Body of pancreas (tissue), 4 donors: ENCODE measurements at regions not wholly inside any gene's neighbourhood (a gene's known extent, or its start where the extent isn't known, plus 50 kb on each side); places are given as distances from the start of the nearest gene placed in this dataset.

Experiments
- ATAC-seq: fragments of 150-250 bp; one replicate; pipeline ENCODE4 v1.9.1; 2016
- DNase-seq, 4 donors: peaks; one replicate each; pipeline ENCODE4 v3.0.0-alpha.2; 2019
- H3K27ac ChIP-seq, 4 donors: fragments of 200-600 bp; sonication (generic); 1 replicate in 3 of 4; 2 replicates in 1 of 4; pipeline versions ENCODE4 v1.5.1 to v1.6.1; 2016 to 2019; ENCODE audit warnings: mild to moderate bottlenecking in 1 of 4, mixed read lengths in 1 of 4, moderate library complexity in 1 of 4
- H3K27me3 ChIP-seq, 2 donors: fragments of 200-600 bp; sonication (generic); one replicate each; pipeline ENCODE4 v1.6.0; 2016; ENCODE audit warnings: mild to moderate bottlenecking in 1 of 2
- H3K36me3 ChIP-seq, 2 donors: fragments of 200-600 bp; sonication (generic); replicated peaks in 1 of 2; 2 replicates each; pipeline ENCODE4 v1.5.1; 2016; ENCODE audit warnings: low read depth in 2 of 2; ENCODE audit not compliant: insufficient read depth in 1 of 2
- H3K4me1 ChIP-seq: fragments of 200-600 bp; sonication (generic); one replicate; pipeline ENCODE4 v1.6.0; 2016
- H3K4me3 ChIP-seq, 2 donors: fragments of 200-600 bp; sonication (generic); 1 replicate in 1 of 2; 2 replicates in 1 of 2; pipeline ENCODE4 v1.5.1; 2016 to 2019
- H3K9me3 ChIP-seq, 3 donors: fragments of 200-600 bp; sonication (generic); 1 replicate in 2 of 3; 2 replicates in 1 of 3; pipeline ENCODE4 v1.5.1; 2016
- CTCF ChIP-seq, 7 experiments: fragments of 450-650 bp in 4 of 7; fragments of 200-600 bp in 3 of 7; sonication (generic) in 3 of 7; IDR thresholded peaks; one replicate each; pipeline ENCODE4 v1.5.1; 2016 to 2019; ENCODE audit warnings: antibody characterized with exemption in 7 of 7
- POLR2A ChIP-seq, 3 donors: fragments of 450-650 bp; IDR thresholded peaks; one replicate each; pipeline ENCODE4 v1.6.1; 2016; ENCODE audit warnings: antibody characterized with exemption in 3 of 3, mild to moderate bottlenecking in 2 of 3
- WGBS, 2 donors: methylation state at CpG; one replicate each; pipeline ENCODE4 v1.1.5; 2017; 5-methylcytosine and 5-hydroxymethylcytosine counted together
- intact Hi-C: fragments of 100-400 bp; cut with DNase I; formaldehyde crosslinking; loops from one replicate; pipeline ENCODE4 v1.15.1; 2023

- peak overlapping the region; percentile 28 to 60 (median 38) for H3K27ac ChIP-seq
- peak; percentile 59 for ATAC-seq
- no peaks in the 10 kb centered on the region for H3K4me1 ChIP-seq
- H3K4me3 ChIP-seq, result no peak overlapping the region
- no peak for DNase-seq
- TF ChIP-seq CTCF (IDR thresholded peaks at IDR 0.05), result no peak
- no peak for TF ChIP-seq POLR2A (IDR thresholded peaks at IDR 0.05)
- no peaks in the 10 kb centered on the region for H3K27me3 ChIP-seq
- H3K9me3 ChIP-seq, result no peaks in the 10 kb centered on the region
- no peaks in the 10 kb centered on the region for H3K36me3 ChIP-seq
- intact Hi-C loops, result no loop called here
Observed at GRCh38 chr9:116039893-116040292, 113.7 kb upstream of the PAPPA start.

- no peak for TF ChIP-seq POLR2A (IDR thresholded peaks at IDR 0.05)
- no peak for TF ChIP-seq CTCF (IDR thresholded peaks at IDR 0.05)
- H3K36me3 ChIP-seq, result no peaks in the 10 kb centered on the region
- whole genome bisulfite sequencing, 2 donors, result 60 to 73% methylated on average over 2 of the region's 2 CpGs
- no peak for DNase-seq
- intact Hi-C loops, result no loop called here
- no peaks in the 10 kb centered on the region for H3K4me1 ChIP-seq
- ATAC-seq, result no peak
- H3K9me3 ChIP-seq, result no peaks in the 10 kb centered on the region
- no peak overlapping the region for H3K27ac ChIP-seq
- H3K27me3 ChIP-seq, result no peaks in the 10 kb centered on the region
- H3K4me3 ChIP-seq, result no peak overlapping the region
Observed at GRCh38 chr9:116042321-116042720, 111.3 kb upstream of the PAPPA start.

GRCh38 chr9:116045083-116045482 lies 108.5 kb upstream of the PAPPA start:
- no peaks in the 10 kb centered on the region for H3K9me3 ChIP-seq
- 90 to 93% methylated on average over 2 of the region's 2 CpGs for WGBS, 2 donors

GRCh38 chr9:116048081-116048480 lies 105.5 kb upstream of the PAPPA start:
- 43 to 48% methylated on average over 2 of the region's 2 CpGs for WGBS, 2 donors
- no peaks in the 10 kb centered on the region for H3K4me1 ChIP-seq
- ATAC-seq, result no peak
- no peak for TF ChIP-seq POLR2A (IDR thresholded peaks at IDR 0.05)
- no peak for TF ChIP-seq CTCF (IDR thresholded peaks at IDR 0.05)
- no peak overlapping the region for H3K4me3 ChIP-seq
- no peak for DNase-seq
- no peaks in the 10 kb centered on the region for H3K9me3 ChIP-seq
- no peaks in the 10 kb centered on the region for H3K27me3 ChIP-seq
- intact Hi-C loops, result no loop called here
- no peak overlapping the region for H3K27ac ChIP-seq
- H3K36me3 ChIP-seq, result no peaks in the 10 kb centered on the region

More at GRCh38 chr9:116045083-116045482, 108.5 kb upstream of the PAPPA start:
- no peak for ATAC-seq
- Histone ChIP-seq H3K27ac (no peak overlapping the region), H3K27me3 (no peaks in the 10 kb centered on the region), H3K36me3 (no peaks in the 10 kb centered on the region), H3K4me1 (no peaks in the 10 kb centered on the region), H3K4me3 (no peak overlapping the region)
- TF ChIP-seq CTCF (IDR thresholded peaks at IDR 0.05) (no peak), POLR2A (IDR thresholded peaks at IDR 0.05) (no peak)
- DNase-seq, result no peak
- intact Hi-C loops, result no loop called here

- H3K4me3 ChIP-seq, result no peak overlapping the region
- H3K4me1 ChIP-seq, result no peaks in the 10 kb centered on the region
- ATAC-seq (no peak), DNase-seq (no peak)
- intact Hi-C loops, result no loop called here
- H3K9me3 ChIP-seq, result no peaks in the 10 kb centered on the region
- no peaks in the 10 kb centered on the region for H3K27me3 ChIP-seq
- no peaks in the 10 kb centered on the region for H3K36me3 ChIP-seq
- TF ChIP-seq POLR2A (IDR thresholded peaks at IDR 0.05) (no peak), CTCF (IDR thresholded peaks at IDR 0.05) (no peak)
- H3K27ac ChIP-seq, result no peak overlapping the region
- WGBS, 2 donors, result 66 to 73% methylated on average over 4 of the region's 4 CpGs
Observed at GRCh38 chr9:116049456-116049855, 104.1 kb upstream of the PAPPA start.
